Kidney (tissue), 13 donors: ENCODE measurements at regions not wholly inside any gene's neighbourhood (a gene's known extent, or its start where the extent isn't known, plus 50 kb on each side); places are given as distances from the start of the nearest gene placed in this dataset.

Source experiments
- DNase-seq, 5 donors: peaks; one replicate each; pipeline ENCODE4 v3.0.0-alpha.2; 2013 to 2020
- FAIRE-seq: peaks from 2 replicates; lab custom pipeline; 2012; peaks lifted over from hg19 to GRCh38; lab: Jason Lieb, UNC
- H3K27ac ChIP-seq, 2 donors: one replicate each; pipeline ENCODE4 v1.7.0; 2013; ENCODE audit warnings: low read depth in 2 of 2, low read length in 2 of 2, inconsistent platforms in 1 of 2
- H3K27me3 ChIP-seq: one replicate; pipeline ENCODE4 v1.7.1; 2013; ENCODE audit warnings: low read length, inconsistent platforms; ENCODE audit not compliant: control insufficient read depth, insufficient read depth
- H3K36me3 ChIP-seq, 3 donors: one replicate each; pipeline versions ENCODE4 v1.7.0 to v1.7.1; 2013; ENCODE audit warnings: low read length in 3 of 3, control low read depth in 1 of 3, inconsistent platforms in 1 of 3; ENCODE audit not compliant: insufficient read depth in 3 of 3, control insufficient read depth in 2 of 3
- H3K4me1 ChIP-seq, 3 donors: one replicate each; pipeline versions ENCODE4 v1.7.0 to v1.7.1; 2013; ENCODE audit warnings: low read length in 3 of 3, inconsistent platforms in 1 of 3, low read depth in 1 of 3; ENCODE audit not compliant: control insufficient read depth in 2 of 3, insufficient read depth in 2 of 3
- H3K4me3 ChIP-seq, 3 donors: one replicate each; pipeline versions ENCODE4 v1.7.0 to v1.8.1; 2013; ENCODE audit warnings: low read length in 3 of 3, control low read depth in 1 of 3, inconsistent platforms in 1 of 3
- H3K9ac ChIP-seq, 3 donors: one replicate each; pipeline versions ENCODE4 v1.7.0 to v1.7.1; 2013; ENCODE audit warnings: low read length in 3 of 3, control low read depth in 1 of 3, inconsistent platforms in 1 of 3
- H3K9me3 ChIP-seq, 3 donors: one replicate each; pipeline versions ENCODE4 v1.7.0 to v1.7.1; 2013; ENCODE audit warnings: low read length in 3 of 3, control low read depth in 1 of 3, inconsistent platforms in 1 of 3; ENCODE audit not compliant: control insufficient read depth in 2 of 3, insufficient read depth in 1 of 3
- CTCF ChIP-seq: IDR thresholded peaks from 3 replicates; pipeline ENCODE4 v1.5.1; 2012; ENCODE audit warnings: mild to moderate bottlenecking, moderate library complexity, borderline replicate concordance; ENCODE audit not compliant: insufficient read depth; ENCODE audit errors: extremely low read depth
- intact Hi-C: fragments of 100-400 bp; cut with DNase I; formaldehyde crosslinking; loops from one replicate; pipeline ENCODE4 v1.11.1; 2022
- donor health status: control.
- donor health status: control.
- donor health status: control.
- donor health status: control.
- donor health status: control.
- donor health status: DM: yes; HTN: yes; CAD: no.
- donor health status: Normal renal cell carcinoma (clear cell type).

- Histone ChIP-seq H3K36me3 (no peaks in the 10 kb centered on the region), H3K4me3 (no peak overlapping the region), H3K9ac (no peak overlapping the region), H3K27me3 (no peaks in the 10 kb centered on the region), H3K4me1 (no peaks in the 10 kb centered on the region), H3K27ac (no peak overlapping the region), H3K9me3 (peaks cover 0 to 8% (median 0%) of the 10 kb centered on the region in 3 donors)
- intact Hi-C loops = no loop called here
- FAIRE-seq = no peak
- DNase-seq = no peak
- TF ChIP-seq CTCF = no peak
These were observed 382.2 kb upstream of the KLHL1 start for GRCh38 chr13:70490320-70490935.

- no peak for DNase-seq
- Histone ChIP-seq H3K36me3 (no peaks in the 10 kb centered on the region), H3K4me1 (no peaks in the 10 kb centered on the region)
These were observed 376.7 kb upstream of the KLHL1 start for GRCh38 chr13:70484931-70485330.

GRCh38 chr13:70483599-70484276, 375.5 kb upstream of the KLHL1 start:
- FAIRE-seq = peak; percentile 23
- TF ChIP-seq CTCF = no peak
- no peaks in the 10 kb centered on the region for H3K27me3 ChIP-seq
- no peaks in the 10 kb centered on the region for H3K9me3 ChIP-seq
- no peak overlapping the region for H3K4me3 ChIP-seq
- no peak overlapping the region for H3K9ac ChIP-seq
- no peaks in the 10 kb centered on the region for H3K4me1 ChIP-seq
- no peaks in the 10 kb centered on the region for H3K36me3 ChIP-seq
- intact Hi-C loops = no loop called here
- no peak for DNase-seq
- H3K27ac ChIP-seq = no peak overlapping the region

More at GRCh38 chr13:70484931-70485330, 376.7 kb upstream of the KLHL1 start:
- no peaks in the 10 kb centered on the region for H3K27me3 ChIP-seq
- H3K4me3 ChIP-seq = no peak overlapping the region
- intact Hi-C loops = no loop called here
- FAIRE-seq = no peak
- no peak overlapping the region for H3K9ac ChIP-seq
- TF ChIP-seq CTCF = no peak
- H3K9me3 ChIP-seq = no peaks in the 10 kb centered on the region
- H3K27ac ChIP-seq = no peak overlapping the region
